NCI-H1417 (cell line): ENCODE measurements at regions not wholly inside any gene's neighbourhood (a gene's known extent, or its start where the extent isn't known, plus 50 kb on each side); places are given as distances from the start of the nearest gene placed in this dataset.
A peak's percentile ranks its signal among the peaks of the same experiment; 100 is the strongest.

Source experiments
- DNase-seq, 3 experiments: peaks; one replicate each; lab custom pipeline; 2025; lab: John Stamatoyannopoulos, UW

DNA sequence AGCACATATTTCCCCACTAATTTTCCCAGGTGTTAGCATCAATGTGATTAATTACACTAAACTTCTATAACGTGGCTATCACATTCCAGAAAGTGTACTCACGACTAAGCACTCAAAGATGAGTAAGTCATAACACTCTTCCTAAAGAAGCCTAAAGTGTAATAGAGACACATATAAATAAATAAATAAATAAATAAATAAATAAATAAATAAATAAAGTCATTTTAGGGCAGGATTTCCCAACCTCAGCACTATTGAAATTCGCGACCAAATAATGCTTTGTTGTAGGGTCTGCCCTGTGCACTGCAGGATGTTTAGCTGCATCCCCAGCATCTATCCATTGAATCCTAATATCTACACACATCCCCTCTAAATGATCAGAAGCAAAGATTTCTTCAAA lies 390.9 kb downstream of the CDH7 start:
- DNase-seq = no peak

GRCh38 chr18:66138642-66139041 lies 387.8 kb downstream of the CDH7 start:
- DNase-seq = no peak

- peak in 2 of 3 experiments; percentile 37 to 69 for DNase-seq
These were observed 385.2 kb downstream of the CDH7 start for GRCh38 chr18:66136039-66136438.

- peak in 1 of 3 experiments; percentile 45 for DNase-seq
These were observed 378.4 kb downstream of the CDH7 start for GRCh38 chr18:66129248-66129647.

- no peak for DNase-seq
These were observed 375.5 kb downstream of the CDH7 start for GRCh38 chr18:66126266-66126665.

DNA sequence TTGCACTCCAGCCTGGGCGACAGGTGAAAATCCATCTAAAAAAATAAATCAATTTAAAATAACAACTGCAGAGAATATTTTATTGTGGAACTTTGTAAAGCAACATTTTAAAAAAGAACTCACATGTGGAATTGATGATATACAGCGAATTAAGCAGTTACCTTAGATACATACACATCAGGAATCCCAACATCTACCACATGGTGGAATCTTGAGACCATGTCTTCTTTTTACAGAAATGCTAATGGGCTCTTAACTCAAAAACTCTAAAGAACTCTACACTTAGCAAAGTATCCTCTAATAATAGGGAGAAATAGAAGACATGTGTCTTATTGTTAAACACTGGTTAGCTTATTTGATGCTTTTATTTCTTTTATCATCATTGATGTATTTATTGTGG lies 373.6 kb downstream of the CDH7 start:
- DNase-seq = no peak

- DNase-seq = no peak
These were observed 368.5 kb downstream of the CDH7 start for GRCh38 chr18:66119347-66119746.

GRCh38 chr18:66111018-66111417 lies 360.2 kb downstream of the CDH7 start:
- DNase-seq = no peak

- no peak for DNase-seq
These were observed 359.8 kb downstream of the CDH7 start for GRCh38 chr18:66110607-66111006.

DNA sequence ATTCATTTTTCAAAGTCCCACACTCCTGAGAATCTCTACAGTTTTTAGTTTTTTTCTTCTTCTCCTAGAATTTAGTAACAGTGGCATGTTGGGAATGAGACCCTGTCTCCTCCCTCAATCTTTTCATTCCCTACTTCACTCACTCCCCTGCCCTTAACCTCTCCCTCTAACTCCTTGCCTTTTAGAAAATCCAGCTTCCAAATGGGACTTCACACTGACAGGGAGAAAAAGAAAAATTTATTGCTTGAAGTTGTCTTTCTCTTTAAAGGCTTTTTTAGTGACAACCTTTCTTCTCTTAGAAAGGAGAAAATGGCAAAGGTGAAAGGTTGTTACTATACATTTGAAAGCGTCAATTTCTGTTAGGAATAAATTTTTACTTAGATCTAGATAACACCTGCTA lies 359.2 kb downstream of the CDH7 start:
- no peak for DNase-seq

- DNase-seq = no peak
These were observed 356.7 kb downstream of the CDH7 start for GRCh38 chr18:66107546-66107945.

GRCh38 chr18:66105016-66105415 lies 354.2 kb downstream of the CDH7 start:
- DNase-seq = no peak

- DNase-seq = no peak
These were observed 352.7 kb downstream of the CDH7 start for GRCh38 chr18:66103550-66103949.

- DNase-seq = no peak
These were observed 332.3 kb downstream of the CDH7 start for GRCh38 chr18:66083078-66083477.

GRCh38 chr18:66078925-66079800 lies 328.4 kb downstream of the CDH7 start:
- DNase-seq = no peak

DNA sequence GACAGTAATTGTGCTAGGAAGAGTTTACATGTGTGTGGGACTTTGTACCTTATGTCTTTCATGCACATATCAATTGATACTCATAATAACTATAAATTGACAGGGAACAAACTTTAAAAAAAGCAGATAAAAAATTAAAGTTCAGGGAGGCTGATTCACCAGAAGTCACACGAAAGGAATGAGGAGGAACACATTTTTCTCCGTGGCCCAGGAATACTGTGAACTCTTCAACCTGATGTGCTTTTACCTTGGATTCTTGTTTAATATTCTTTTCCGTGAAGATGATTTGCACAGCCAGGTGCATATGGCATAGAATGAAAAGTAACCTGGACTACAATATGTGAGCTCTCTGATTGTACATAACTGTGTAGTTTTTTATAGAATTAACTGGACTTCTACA lies 326.3 kb downstream of the CDH7 start:
- no peak for DNase-seq

GRCh38 chr18:66066191-66066590 lies 315.4 kb downstream of the CDH7 start:
- no peak for DNase-seq

DNA sequence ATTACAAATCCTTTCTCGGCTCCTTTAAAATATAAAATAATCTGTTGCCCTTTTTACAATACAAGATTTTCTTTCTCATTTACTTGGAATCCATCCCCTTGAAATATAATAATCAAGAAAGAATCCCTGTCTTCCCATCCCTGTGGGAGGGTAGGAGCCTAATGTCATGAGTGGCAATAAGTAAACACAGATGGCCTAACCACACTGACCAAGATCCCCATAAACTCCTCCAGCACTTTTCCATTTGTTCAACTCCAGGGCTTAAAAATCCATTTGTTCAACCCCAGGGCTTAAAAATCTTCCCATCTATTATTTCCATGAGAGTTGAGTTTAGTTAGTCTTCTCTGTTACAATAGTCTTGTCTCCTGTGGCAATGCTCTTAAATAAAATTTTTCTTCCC lies 297.6 kb downstream of the CDH7 start:
- DNase-seq = peak in 2 of 3 experiments; percentile 10 to 45

DNA sequence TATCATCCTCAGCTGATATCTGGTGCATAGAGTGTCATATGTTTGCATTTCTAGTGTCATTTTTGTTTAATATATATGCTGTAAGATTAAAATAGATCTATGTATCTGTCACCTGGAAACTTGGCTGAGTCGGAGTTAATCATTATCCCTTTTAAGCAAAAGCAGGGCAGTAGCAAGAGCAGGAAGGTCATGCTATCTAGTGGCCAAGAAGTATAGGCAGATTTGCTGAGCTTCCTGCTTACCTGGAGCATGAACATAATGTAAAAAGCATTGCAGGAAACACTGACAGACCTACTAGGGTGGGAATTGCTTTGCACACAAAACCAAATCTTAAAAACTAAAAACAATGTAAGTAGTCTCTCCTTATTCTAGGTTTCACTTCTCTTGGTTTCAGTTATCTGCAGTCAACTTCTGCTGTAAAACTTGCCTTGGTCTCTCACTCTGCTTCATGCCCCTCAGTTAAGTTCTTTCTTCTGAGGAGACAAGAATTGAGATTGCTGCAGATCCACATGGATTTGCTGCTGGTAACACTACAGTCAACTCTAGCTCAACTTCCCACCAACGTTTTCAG lies 295.3 kb downstream of the CDH7 start:
- peak in 1 of 3 experiments; percentile 22 for DNase-seq

- no peak for DNase-seq
These were observed 292.2 kb downstream of the CDH7 start for GRCh38 chr18:66043009-66043408.

- no peak for DNase-seq
These were observed 263.2 kb downstream of the CDH7 start for GRCh38 chr18:66013969-66014368.

- no peak for DNase-seq
These were observed 261.1 kb downstream of the CDH7 start for GRCh38 chr18:66011916-66012315.

GRCh38 chr18:66005831-66006588 lies 255.2 kb downstream of the CDH7 start:
- DNase-seq = no peak
